AG04449 (cell line): ENCODE measurements at regions not wholly inside any gene's neighbourhood (a gene's known extent, or its start where the extent isn't known, plus 50 kb on each side); places are given as distances from the start of the nearest gene placed in this dataset.

ENCODE experiments used
- CTCF ChIA-PET: fragments of 350-600 bp; formaldehyde crosslinking; extraction: SDS; loops from one replicate; lab custom pipeline; 2021; ENCODE audit warnings: antibody characterized with exemption; lab: Yijun Ruan, JAX
- POLR2A ChIA-PET: fragments of 400-600, 350-600 bp; formaldehyde crosslinking; extraction: SDS; loops from one replicate; lab custom pipeline; 2020; ENCODE audit warnings: antibody characterized with exemption, inconsistent platforms; lab: Yijun Ruan, JAX
- DNase-seq: peaks from one replicate; pipeline ENCODE4 v3.0.0-alpha.2; 2010; ENCODE audit warnings: low read depth, low spot score
- H3K4me3 ChIP-seq: 2 replicates; pipeline ENCODE4 v1.5.1; 2011; ENCODE audit warnings: low read depth, mild to moderate bottlenecking, control low read depth, low read length
- CTCF ChIP-seq: IDR thresholded peaks from one replicate; pipeline ENCODE4 v1.5.1; 2011; ENCODE audit warnings: mild to moderate bottlenecking, moderate library complexity, low read length, control low read depth, inconsistent platforms; ENCODE audit not compliant: insufficient read depth; ENCODE audit errors: missing control alignments

- ChIA-PET POLR2A (no interaction called here), CTCF (no interaction called here)
- H3K4me3 ChIP-seq = no peak overlapping the region
- no peak for TF ChIP-seq CTCF
- no peak for DNase-seq
Measured at GRCh38 chr18:78721238-78721875, 258.3 kb upstream of the SALL3 start.

DNA sequence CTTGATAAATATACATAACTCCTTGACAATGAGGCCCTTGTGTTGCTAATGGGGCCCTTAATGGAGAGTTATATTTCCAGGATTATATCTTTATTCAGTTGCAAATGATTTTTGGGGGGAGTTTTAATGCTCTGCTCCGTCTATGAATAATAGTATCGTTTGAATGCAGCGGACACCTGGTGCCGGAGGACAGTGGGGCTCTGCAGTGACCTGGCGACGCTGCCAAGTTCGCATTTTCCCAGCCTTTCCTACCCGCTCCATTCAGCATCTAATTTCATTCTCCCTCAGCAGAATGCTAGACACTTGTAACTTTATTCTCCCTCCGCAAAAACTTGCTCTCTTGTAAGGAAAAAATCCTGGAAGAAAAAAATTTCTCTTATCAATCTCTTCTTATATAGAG lies 257.6 kb upstream of the SALL3 start:
- POLR2A ChIA-PET = no interaction called here

GRCh38 chr18:78722386-78722785 lies 257.2 kb upstream of the SALL3 start:
- ChIA-PET POLR2A (no interaction called here), CTCF (no interaction called here)

More for the DNA sequence above, 257.6 kb upstream of the SALL3 start:
- DNase-seq = no peak
- TF ChIP-seq CTCF = no peak
- CTCF ChIA-PET = no interaction called here
- no peak overlapping the region for H3K4me3 ChIP-seq

DNA sequence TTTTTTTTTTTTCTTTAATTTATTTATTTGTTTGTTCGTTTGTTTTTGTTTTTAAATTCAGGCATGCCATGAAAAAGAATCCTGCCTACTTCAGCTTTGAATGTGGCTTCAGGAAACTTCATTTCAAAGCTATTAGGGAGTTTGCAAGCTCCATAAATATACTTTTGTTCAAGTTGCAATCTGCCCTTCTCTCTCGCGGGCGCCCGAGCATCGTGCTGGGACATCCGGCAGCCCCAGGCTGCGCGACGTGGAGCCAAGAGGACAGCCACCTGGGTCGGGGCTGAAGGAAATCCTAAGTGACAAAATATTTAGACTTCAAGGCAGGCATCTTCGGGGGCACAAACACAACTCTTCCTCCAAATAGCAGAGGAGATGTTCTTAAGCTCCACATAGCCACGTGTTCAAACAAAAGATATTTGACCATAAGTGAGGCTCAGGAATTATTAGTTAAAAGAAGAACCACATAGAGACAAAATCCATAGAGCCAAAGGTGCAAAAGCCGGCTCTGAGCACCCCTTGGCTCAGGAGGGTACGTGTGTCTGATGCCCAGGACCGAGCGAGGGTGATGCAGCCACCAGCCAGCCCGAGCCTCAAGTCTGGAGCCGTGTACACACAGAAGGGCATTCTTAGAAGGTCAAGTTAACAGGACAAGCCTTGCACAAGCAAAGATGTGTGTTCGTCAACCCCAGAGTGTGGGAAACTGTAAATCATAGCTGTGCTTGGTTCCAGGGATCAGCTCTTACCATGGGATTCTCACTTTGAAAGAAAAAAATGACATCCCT lies 256.5 kb upstream of the SALL3 start:
- DNase-seq = no peak
- ChIA-PET POLR2A (no interaction called here), CTCF (no interaction called here)
- no peak overlapping the region for H3K4me3 ChIP-seq
- TF ChIP-seq CTCF = no peak

More at GRCh38 chr18:78722386-78722785, 257.2 kb upstream of the SALL3 start:
- no peak for TF ChIP-seq CTCF
- no peak overlapping the region for H3K4me3 ChIP-seq
- no peak for DNase-seq

DNA sequence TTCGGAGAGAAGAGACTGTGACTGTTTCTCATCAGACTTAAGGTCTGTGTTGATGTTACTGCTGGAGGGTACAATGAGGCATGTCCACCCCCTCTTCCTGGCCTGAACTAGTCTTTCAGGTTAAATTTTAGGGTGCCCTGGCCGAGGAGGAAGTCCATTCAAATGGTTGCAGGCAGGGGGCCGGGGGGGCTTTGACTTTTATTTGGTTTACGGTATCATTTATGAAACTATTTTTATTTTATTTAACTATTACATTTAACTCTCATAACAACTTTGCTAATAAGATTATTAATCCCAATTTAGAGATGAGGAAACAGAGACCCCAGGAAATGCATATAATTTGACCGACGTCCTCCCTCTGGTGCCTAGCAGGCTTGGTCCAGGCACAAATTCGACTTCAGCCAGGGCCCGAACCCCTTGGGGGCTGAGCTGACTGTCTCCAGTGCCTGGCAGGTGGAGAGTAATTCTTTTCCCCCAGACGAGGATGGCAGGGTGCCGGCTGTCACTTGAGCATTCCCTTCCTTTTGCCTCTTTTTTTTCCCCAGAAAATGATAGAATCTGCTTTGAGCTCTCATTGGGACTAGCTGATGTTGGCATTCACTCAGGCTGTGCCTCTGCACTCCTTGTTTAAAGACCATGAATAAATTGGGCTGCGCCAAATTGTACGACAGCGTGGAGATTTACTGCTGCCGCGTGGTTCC lies 255.3 kb upstream of the SALL3 start:
- CTCF ChIA-PET = no interaction called here
- no peak for TF ChIP-seq CTCF
- POLR2A ChIA-PET = no interaction called here
- no peak overlapping the region for H3K4me3 ChIP-seq
- DNase-seq = no peak

DNA sequence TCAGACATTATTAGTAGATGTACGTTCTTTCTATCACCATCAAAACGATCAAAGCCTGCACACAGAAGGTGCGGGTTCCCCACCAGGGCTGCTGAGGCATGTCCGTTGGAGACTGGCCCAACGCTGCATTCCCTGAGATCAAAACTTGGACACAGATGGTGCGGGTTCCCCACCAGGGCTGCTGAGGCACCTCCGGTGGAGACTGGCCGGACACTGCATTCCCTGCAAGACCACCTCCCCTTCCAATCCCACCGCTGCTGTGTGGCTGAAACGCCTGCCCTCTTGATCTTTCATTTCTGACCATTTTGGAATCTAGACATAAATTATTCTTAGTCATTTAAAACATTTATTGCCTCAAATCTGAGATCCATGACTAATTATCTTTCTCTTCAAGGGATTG lies 254.2 kb upstream of the SALL3 start:
- no peak for TF ChIP-seq CTCF
- ChIA-PET POLR2A (no interaction called here), CTCF (no interaction called here)
- no peak overlapping the region for H3K4me3 ChIP-seq
- DNase-seq = no peak
